Common myeloid progenitor, CD34-positive (primary cell): ENCODE measurements at regions not wholly inside any gene's neighbourhood (a gene's known extent, or its start where the extent isn't known, plus 50 kb on each side); places are given as distances from the start of the nearest gene placed in this dataset.
A peak's percentile ranks its signal among the peaks of the same experiment; 100 is the strongest.

ENCODE experiments used
- CTCF ChIA-PET: fragments of 350-600 bp; sonication (Branson Sonifier 250); formaldehyde crosslinking; loops from one replicate; lab custom pipeline; 2021; ENCODE audit warnings: antibody characterized with exemption; lab: Charles Lee
- POLR2A ChIA-PET: fragments of 350-600 bp; sonication (Branson Sonifier 250); formaldehyde crosslinking; loops from one replicate; lab custom pipeline; 2021; ENCODE audit warnings: antibody characterized with exemption; lab: Charles Lee
- DNase-seq, 3 donors: peaks; one replicate each; pipeline versions ENCODE4 v3.0.0 to v3.0.0-alpha.2; 2013
- H3K27ac ChIP-seq, 2 experiments: 1 replicate in 1 of 2; 2 replicates in 1 of 2; pipeline ENCODE4 v1.7.0; 2013; ENCODE audit warnings: inconsistent platforms in 2 of 2, low read length in 2 of 2, mild to moderate bottlenecking in 2 of 2, low read depth in 1 of 2, moderate library complexity in 1 of 2; ENCODE audit not compliant: severe bottlenecking in 2 of 2, insufficient read depth in 1 of 2, poor library complexity in 1 of 2
- H3K27me3 ChIP-seq, 5 experiments: replicated peaks in 2 of 5; 1 replicate in 3 of 5; 2 replicates in 2 of 5; pipeline versions ENCODE4 v1.6.1 to v1.7.0; 2013; ENCODE audit warnings: low read length in 4 of 5, mild to moderate bottlenecking in 2 of 5, moderate library complexity in 2 of 5, inconsistent platforms in 1 of 5; ENCODE audit not compliant: insufficient read depth in 5 of 5, control insufficient read depth in 4 of 5
- H3K36me3 ChIP-seq, 4 experiments: 1 replicate in 2 of 4; 2 replicates in 2 of 4; pipeline versions ENCODE4 v1.6.1 to v1.7.0; 2013; ENCODE audit warnings: low read length in 3 of 4, control low read depth in 1 of 4, mild to moderate bottlenecking in 1 of 4; ENCODE audit not compliant: control insufficient read depth in 4 of 4, insufficient read depth in 4 of 4
- H3K4me1 ChIP-seq, 4 experiments: 1 replicate in 3 of 4; 2 replicates in 1 of 4; pipeline versions ENCODE4 v1.6.1 to v1.7.1; 2013; ENCODE audit warnings: low read length in 3 of 4, mild to moderate bottlenecking in 3 of 4, control low read depth in 1 of 4, inconsistent platforms in 1 of 4, moderate library complexity in 1 of 4; ENCODE audit not compliant: control insufficient read depth in 4 of 4, insufficient read depth in 4 of 4; ENCODE audit errors: control extremely low read depth in 1 of 4
- H3K4me3 ChIP-seq, 7 experiments: 1 replicate in 4 of 7; 2 replicates in 3 of 7; pipeline versions ENCODE4 v1.5.1 to v1.7.0; 2013; ENCODE audit warnings: mild to moderate bottlenecking in 7 of 7, low read length in 6 of 7, moderate library complexity in 6 of 7, inconsistent platforms in 2 of 7, low read depth in 2 of 7, control low read depth in 1 of 7; ENCODE audit not compliant: insufficient read depth in 4 of 7, control insufficient read depth in 1 of 7; ENCODE audit errors: extremely low read depth in 1 of 7
- H3K9me3 ChIP-seq, 5 experiments: 1 replicate in 4 of 5; 2 replicates in 1 of 5; pipeline versions ENCODE4 v1.6.1 to v1.7.1; 2013; ENCODE audit warnings: low read length in 4 of 5, mild to moderate bottlenecking in 2 of 5, inconsistent platforms in 1 of 5, low read depth in 1 of 5, moderate library complexity in 1 of 5; ENCODE audit not compliant: control insufficient read depth in 4 of 5, insufficient read depth in 2 of 5; ENCODE audit errors: control extremely low read depth in 1 of 5
- WGBS: methylation state at CpG from one replicate; pipeline ENCODE4 v1.1.5; 2013; ENCODE audit not compliant: insufficient coverage; 5-methylcytosine and 5-hydroxymethylcytosine counted together

DNA sequence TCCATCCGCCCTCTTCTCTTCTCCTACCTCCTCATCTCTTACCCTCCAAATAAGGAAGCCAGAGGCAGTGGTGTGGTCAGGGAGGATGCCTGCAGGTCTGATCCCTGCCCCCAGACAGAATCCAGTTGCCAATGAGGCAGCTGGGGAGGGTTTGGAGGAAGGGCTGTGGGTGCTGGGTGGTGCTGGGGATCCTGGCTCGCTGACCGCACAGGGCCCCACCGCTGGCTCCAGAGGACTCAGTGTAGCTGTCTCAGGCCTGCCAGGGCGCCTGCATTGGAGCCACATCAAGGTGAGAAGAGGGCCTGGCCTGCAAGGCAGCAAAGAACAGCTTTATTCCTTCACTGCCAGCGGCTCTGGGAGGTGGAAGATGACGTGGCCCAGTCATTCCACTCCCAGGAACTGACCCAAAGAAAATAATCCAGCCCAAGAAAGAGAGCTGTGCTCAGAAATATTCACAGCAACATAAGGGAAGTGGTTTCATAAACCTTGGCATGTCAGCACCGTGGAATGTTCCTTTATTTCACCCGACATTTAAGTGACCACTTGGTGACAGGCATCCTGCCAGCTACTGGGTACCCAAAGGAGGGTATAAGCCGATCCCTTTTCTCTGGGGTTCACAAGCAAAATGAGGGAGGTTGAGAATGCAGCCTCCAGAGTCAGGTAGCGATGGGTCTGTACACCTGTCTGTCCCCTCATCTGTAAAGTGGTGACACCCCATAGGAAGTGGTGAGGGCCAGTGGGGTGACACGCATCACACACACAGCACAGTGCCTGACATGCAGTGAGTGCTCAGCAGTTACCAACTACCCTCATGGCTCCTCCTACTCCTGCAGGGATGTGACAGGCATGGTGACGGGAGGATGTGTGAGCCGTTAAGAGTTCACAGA lies 125.1 kb downstream of the SNX5 start:
- Histone ChIP-seq H3K27ac (no peak overlapping the region), H3K9me3 (peaks cover 0 to 1% (median 0%) of the 10 kb centered on the region in 5 experiments), H3K4me3 (no peak overlapping the region), H3K27me3 (peaks cover 0 to 2% (median 0%) of the 10 kb centered on the region in 5 experiments), H3K4me1 (peaks cover 0 to 24% (median 14%) of the 10 kb centered on the region in 4 experiments), H3K36me3 (no peaks in the 10 kb centered on the region)
- peak in 2 of 3 donors; percentile 51 to 83 for DNase-seq
- 38% methylated on average over 10 of the region's 14 CpGs for WGBS
- ChIA-PET POLR2A (no interaction called here), CTCF (no interaction called here)

- ChIA-PET POLR2A (interaction anchor here (0.6 kb wide), 1 partner anchor 35 kb away, joined by 6 read pairs; no protein-coding TSS in a partner anchor), CTCF (interaction anchor here (1.0 to 1.3 kb wide), 2 partner anchors 19 to 272 kb away, joined by 4 to 7 read pairs; partner anchors contain the start of gene DSTN)
- H3K27me3 ChIP-seq: peaks cover 0 to 2% (median 0%) of the 10 kb centered on the region in 5 experiments
- no peak overlapping the region for H3K27ac ChIP-seq
- no peaks in the 10 kb centered on the region for H3K36me3 ChIP-seq
- H3K4me3 ChIP-seq: no peak overlapping the region
- H3K4me1 ChIP-seq: peaks cover 0 to 16% (median 10%) of the 10 kb centered on the region in 4 experiments
- 97% methylated on average over 13 of the region's 13 CpGs for WGBS
- no peak for DNase-seq
- H3K9me3 ChIP-seq: peaks cover 0 to 1% (median 0%) of the 10 kb centered on the region in 5 experiments
Observed at GRCh38 chr20:17841751-17842215, 126.8 kb downstream of the SNX5 start.

- Histone ChIP-seq H3K4me3 (no peak overlapping the region), H3K27ac (no peak overlapping the region), H3K36me3 (no peaks in the 10 kb centered on the region), H3K27me3 (peaks cover 0 to 2% (median 0%) of the 10 kb centered on the region in 5 experiments), H3K9me3 (peaks cover 0 to 1% (median 0%) of the 10 kb centered on the region in 5 experiments), H3K4me1 (peaks cover 0 to 12% (median 8%) of the 10 kb centered on the region in 4 experiments)
- 93% methylated on average over 3 of the region's 5 CpGs for WGBS
- no peak for DNase-seq
- POLR2A ChIA-PET: no interaction called here
- CTCF ChIA-PET: interaction anchor here (0.8 kb wide), 1 partner anchor 301 kb away, joined by 4 read pairs; no protein-coding TSS in a partner anchor
Observed at GRCh38 chr20:17840423-17840822, 128.2 kb downstream of the SNX5 start.

DNA sequence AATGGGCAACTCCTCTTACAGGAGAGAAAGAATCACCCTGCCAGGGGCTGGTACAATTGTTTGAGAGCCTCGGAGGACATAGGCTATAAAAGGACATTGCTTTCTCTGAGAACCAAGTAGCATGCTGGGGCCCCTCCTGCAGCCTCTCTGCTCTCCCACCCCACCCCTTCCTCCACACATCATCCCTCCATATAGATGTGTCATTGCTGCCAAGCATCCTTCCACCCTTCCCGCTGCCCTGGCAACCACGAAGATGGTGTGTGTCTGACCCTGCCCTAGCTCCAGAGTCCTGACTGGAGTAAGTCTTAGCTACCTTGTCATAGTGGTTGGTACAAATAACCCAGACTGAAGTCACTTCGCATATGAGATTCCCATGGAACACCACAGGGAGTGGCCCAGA lies 129.7 kb downstream of the SNX5 start:
- CTCF ChIA-PET: interaction anchor here (1.0 to 1.1 kb wide), 2 partner anchors 11 to 14 kb away, joined by 3 read pairs; no protein-coding TSS in a partner anchor
- Histone ChIP-seq H3K9me3 (peaks cover 0 to 1% (median 0%) of the 10 kb centered on the region in 5 experiments), H3K36me3 (no peaks in the 10 kb centered on the region), H3K27ac (no peak overlapping the region), H3K27me3 (peaks cover 0 to 2% (median 0%) of the 10 kb centered on the region in 5 experiments), H3K4me3 (no peak overlapping the region), H3K4me1 (peaks cover 0 to 10% (median 7%) of the 10 kb centered on the region in 4 experiments)
- DNase-seq: no peak
- WGBS: 100% methylated on average over 4 of the region's 4 CpGs
- POLR2A ChIA-PET: no interaction called here

- H3K27ac ChIP-seq: no peak overlapping the region
- no peaks in the 10 kb centered on the region for H3K4me1 ChIP-seq
- WGBS: 100% methylated on average over 1 of the region's 3 CpGs
Observed at GRCh38 chr20:17837179-17837578, 131.4 kb downstream of the SNX5 start.

GRCh38 chr20:17836303-17836861 lies 132.2 kb downstream of the SNX5 start:
- WGBS: 91% methylated on average over 4 of the region's 12 CpGs
- DNase-seq: no peak

More at GRCh38 chr20:17837179-17837578, 131.4 kb downstream of the SNX5 start:
- peaks cover 0 to 2% (median 0%) of the 10 kb centered on the region in 5 experiments for H3K27me3 ChIP-seq
- H3K36me3 ChIP-seq: no peaks in the 10 kb centered on the region
- ChIA-PET POLR2A (no interaction called here), CTCF (no interaction called here)
- H3K4me3 ChIP-seq: no peak overlapping the region
- peaks cover 0 to 1% (median 0%) of the 10 kb centered on the region in 5 experiments for H3K9me3 ChIP-seq
- DNase-seq: no peak

More at GRCh38 chr20:17836303-17836861, 132.2 kb downstream of the SNX5 start:
- Histone ChIP-seq H3K27ac (no peak overlapping the region), H3K4me3 (no peak overlapping the region), H3K27me3 (peaks cover 0 to 2% (median 0%) of the 10 kb centered on the region in 5 experiments), H3K9me3 (peaks cover 0 to 1% (median 0%) of the 10 kb centered on the region in 5 experiments), H3K36me3 (no peaks in the 10 kb centered on the region), H3K4me1 (no peaks in the 10 kb centered on the region)
- ChIA-PET CTCF (no interaction called here), POLR2A (no interaction called here)
